GM13977 (cell line): ENCODE measurements at regions not wholly inside any gene's neighbourhood (a gene's known extent, or its start where the extent isn't known, plus 50 kb on each side); places are given as distances from the start of the nearest gene placed in this dataset.

Source experiments
- DNase-seq: peaks from one replicate; pipeline ENCODE4 v3.0.0; 2012; ENCODE audit warnings: low spot score
- in situ Hi-C: fragments of 300-500 bp; cut with MboI; formaldehyde crosslinking; loops from one replicate; pipeline ENCODE4 v1.12.0; 2022; ENCODE audit warnings: low sequenced_read_pairs, low pct_unique_long_range_greater_than_20kb, mixed read lengths, inconsistent platforms; ENCODE audit not compliant: unreplicated experiment
- TF ChIP-seq, protein P1 (sequence below): IDR thresholded peaks from 2 replicates; pipeline ENCODE4 v1.5.1; 2012; ENCODE audit warnings: mild to moderate bottlenecking, control low read depth; ENCODE audit not compliant: insufficient read depth; ENCODE audit errors: extremely low read depth, missing control alignments

DNA sequence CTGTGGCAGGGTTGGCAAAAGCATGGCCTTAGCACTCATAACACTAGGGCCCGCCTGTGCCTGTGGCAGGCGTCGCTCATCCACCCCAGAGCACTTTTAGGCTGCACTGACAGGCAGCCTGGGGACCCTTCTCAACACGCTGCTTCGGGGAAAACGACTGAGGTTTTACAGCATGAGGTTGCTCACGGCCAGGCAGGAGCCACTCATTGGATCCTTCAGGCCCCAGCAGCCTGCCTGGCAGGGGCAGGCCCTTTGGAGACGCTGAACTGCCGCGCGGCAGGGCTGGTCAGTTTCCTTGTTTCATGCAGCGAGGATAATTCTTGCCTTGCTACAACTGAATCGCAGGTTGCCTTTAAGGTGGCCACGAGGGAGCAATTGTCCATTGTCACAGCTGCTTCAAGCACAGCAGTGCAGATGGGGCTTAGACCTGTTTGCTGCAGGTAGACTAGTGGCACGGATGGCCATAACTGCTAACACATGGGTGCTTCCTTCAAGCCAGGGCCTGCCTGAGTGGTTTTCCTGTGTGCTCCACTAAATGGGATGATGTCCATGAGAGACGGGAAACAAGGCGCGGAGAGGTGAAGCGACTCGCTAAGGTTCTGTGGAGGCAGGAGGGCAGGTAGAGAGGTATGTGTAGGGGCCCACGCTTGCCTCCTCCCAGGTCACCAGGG is 49.9 kb upstream of the HS6ST1 start:
- in situ Hi-C loops = no loop called here
- no peak for DNase-seq
- TF ChIP-seq, protein P1, sequence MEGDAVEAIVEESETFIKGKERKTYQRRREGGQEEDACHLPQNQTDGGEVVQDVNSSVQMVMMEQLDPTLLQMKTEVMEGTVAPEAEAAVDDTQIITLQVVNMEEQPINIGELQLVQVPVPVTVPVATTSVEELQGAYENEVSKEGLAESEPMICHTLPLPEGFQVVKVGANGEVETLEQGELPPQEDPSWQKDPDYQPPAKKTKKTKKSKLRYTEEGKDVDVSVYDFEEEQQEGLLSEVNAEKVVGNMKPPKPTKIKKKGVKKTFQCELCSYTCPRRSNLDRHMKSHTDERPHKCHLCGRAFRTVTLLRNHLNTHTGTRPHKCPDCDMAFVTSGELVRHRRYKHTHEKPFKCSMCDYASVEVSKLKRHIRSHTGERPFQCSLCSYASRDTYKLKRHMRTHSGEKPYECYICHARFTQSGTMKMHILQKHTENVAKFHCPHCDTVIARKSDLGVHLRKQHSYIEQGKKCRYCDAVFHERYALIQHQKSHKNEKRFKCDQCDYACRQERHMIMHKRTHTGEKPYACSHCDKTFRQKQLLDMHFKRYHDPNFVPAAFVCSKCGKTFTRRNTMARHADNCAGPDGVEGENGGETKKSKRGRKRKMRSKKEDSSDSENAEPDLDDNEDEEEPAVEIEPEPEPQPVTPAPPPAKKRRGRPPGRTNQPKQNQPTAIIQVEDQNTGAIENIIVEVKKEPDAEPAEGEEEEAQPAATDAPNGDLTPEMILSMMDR = no peak

DNA sequence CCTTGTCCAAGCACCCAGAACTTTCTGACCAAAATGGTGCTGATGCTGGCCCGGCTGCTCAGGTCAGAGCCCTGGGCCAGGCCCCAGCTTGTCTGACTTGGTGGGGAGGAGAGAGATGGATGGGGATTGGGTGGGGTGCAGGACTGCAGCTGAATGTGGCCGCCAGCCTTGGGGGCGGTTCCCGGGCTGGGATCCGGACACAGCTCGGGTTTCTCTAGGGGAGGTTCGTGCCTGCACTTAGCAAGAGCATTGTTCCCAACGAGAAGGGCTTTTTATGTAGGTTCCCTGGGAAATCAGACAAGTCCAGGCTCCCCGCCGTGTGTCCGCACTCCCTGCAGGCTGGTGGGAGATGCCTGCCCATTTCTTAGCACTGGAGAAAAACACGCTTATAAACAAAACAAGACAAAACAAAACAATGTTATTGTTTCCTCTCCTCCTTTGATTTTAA is 50.5 kb upstream of the HS6ST1 start:
- no peak for DNase-seq
- TF ChIP-seq, protein P1 = no peak
- in situ Hi-C loops = no loop called here

DNA sequence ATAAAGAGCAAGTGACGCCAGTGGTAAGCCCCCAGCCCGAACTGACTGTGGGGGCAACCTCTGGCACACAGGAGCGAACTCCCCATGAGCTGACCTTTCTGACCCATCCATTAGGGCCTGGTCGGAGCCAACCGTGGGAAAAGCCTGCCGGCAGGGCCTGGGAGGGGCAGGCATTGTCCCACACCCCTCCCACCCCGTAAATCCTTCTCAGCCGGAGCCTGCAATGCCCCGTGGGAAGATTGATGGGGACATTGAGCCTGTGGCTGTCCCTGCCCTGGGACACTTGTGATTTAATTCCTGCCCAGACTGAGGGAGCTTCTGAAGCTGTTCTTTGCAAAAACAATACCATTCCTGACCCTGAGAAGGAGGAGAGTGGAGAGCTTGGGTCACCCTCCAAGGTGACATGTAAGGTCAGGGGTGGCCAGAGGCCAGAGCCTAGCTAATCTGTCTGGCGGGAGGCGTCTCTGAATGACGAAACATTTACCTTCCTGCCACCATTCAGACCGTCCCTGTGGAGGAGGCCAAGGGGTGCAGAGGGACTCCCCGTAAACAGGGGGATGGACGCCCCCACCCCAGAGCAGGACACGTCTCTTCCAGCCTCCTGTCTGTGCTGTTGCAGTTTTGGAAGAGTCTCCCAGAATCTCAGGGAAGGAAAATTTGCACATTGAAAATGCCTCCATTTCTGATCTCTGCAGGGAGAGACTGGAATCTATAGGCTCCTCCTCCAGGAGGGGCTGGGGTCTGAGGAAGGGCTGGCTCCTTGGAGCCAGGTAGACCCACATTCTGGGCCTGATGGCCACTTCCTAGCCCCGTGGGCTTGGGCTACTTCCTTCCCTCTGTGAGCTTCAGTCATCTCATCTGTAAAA is 51.2 kb upstream of the HS6ST1 start:
- no peak for DNase-seq
- TF ChIP-seq, protein P1 = no peak
- in situ Hi-C loops = no loop called here

DNA sequence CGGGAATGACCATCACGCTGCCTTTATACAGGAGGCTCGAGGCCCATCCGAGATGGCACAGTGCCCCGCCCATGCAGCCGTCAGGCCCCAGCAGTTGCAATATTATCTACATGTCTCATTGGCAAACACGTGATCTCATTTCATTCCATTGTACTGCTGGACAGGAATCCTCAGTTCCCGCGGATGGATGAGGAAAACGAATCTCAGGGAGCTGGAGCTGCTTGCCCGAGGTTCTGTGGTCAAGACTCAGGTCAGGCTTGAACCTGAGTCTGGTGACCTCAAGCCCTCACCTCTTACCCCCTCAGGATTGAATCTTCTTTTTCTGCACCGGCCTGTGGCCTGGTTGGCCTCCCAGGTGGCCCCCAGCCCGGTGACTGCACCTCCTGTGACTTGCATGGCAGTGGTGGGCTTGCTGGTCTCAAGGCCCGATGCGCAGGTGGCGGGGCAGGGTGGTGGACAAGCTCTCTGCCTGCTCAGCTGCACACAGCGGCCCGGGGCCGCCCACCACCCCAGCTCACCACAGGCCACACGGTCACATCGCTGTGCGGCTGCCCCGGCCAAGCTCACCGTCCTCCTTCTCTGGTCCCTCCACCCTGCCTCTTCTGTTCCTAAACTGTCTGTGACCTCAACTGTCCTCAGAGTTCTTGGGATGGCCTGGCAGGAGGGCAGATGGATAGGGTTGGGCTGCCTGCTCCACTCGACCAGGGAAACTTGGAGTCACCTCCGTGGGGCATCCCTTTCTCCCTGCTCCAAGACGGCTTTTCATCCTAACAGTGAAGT is 52.0 kb upstream of the HS6ST1 start:
- in situ Hi-C loops = no loop called here
- TF ChIP-seq, protein P1 = no peak
- DNase-seq = no peak

DNA sequence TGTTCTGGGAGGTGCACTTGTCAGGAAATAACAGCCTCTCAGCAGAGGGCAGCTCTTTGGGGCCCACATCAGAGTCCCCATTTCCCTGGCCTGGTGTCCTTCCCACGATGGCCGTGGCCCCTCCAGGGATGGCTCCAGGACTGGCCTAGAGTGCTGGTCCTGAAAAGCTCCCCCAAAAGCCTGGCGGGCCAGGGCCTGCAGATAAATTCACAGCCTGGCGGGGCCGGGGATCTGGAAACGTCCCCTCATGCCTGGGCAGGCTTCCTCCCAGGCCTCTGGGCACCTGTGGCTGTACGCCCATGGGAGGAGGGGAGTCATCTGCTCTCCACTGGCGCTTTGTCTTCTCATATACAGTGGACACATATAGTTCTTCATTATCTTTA is 52.6 kb upstream of the HS6ST1 start:
- DNase-seq = no peak
- in situ Hi-C loops = no loop called here
- TF ChIP-seq, protein P1 = no peak

DNA sequence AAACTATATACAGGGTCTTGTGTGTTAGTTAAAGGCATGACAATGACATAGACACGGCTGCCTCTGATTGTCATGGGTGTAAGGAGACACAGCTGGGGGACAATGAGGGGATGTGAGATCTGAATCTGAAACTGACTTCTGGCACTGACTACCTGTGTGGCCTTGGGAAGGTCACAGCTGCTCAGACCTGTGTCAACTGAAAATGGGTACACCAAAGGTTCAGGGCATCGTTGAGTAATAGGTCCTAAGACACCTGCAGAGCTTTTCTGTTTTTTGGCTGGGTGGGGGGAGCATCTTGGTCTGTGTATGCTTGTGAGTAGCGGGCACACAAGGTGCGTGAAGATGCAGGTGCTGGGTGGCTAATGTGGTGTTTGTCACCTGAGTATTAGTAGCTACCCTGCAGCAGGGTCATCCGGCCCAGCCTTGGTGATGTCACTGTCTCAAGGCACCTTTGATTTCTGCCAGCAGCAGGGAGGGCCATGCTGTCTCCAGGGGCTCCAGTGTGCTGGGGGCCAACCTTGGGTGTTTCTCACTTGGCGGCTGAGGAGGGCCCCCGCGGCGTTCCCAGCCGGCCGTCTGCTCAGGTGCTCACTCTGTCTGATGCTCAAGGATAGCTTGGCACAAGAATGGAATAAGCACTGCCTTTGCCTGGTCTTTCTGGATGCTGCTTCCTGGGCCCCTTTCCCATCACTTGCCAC is 53.1 kb upstream of the HS6ST1 start:
- in situ Hi-C loops = no loop called here
- TF ChIP-seq, protein P1 = no peak
- no peak for DNase-seq
